Brain microvascular endothelial cell (primary cell): ENCODE measurements at regions not wholly inside any gene's neighbourhood (a gene's known extent, or its start where the extent isn't known, plus 50 kb on each side); places are given as distances from the start of the nearest gene placed in this dataset.

ENCODE experiments used
- DNase-seq: peaks from one replicate; pipeline ENCODE4 v3.0.0-alpha.2; 2020
- H3K27ac ChIP-seq: fragments of 250-450 bp; sonication (Bioruptor Pico); 2 replicates; pipeline ENCODE4 v1.5.1; 2020; ENCODE audit warnings: mild to moderate bottlenecking, moderate library complexity
- H3K27me3 ChIP-seq: fragments of 250-450 bp; sonication (Bioruptor Pico); replicated peaks from 2 replicates; pipeline ENCODE4 v1.5.1; 2020; ENCODE audit warnings: mild to moderate bottlenecking
- H3K36me3 ChIP-seq: fragments of 250-450 bp; sonication (Bioruptor Pico); replicated peaks from 2 replicates; pipeline ENCODE4 v1.5.1; 2020; ENCODE audit warnings: mild to moderate bottlenecking
- H3K4me3 ChIP-seq: 2 replicates; pipeline ENCODE4 v1.5.1; 2011; ENCODE audit warnings: low read depth, mild to moderate bottlenecking, control low read depth, low read length, moderate library complexity
- in situ Hi-C: cut with HindIII; loops from 2 replicates; pipeline ENCODE4 v1.10.0; 2017; ENCODE audit warnings: low sequenced_read_pairs, low pct_ligation_motif_present
- TF ChIP-seq, protein P1 (sequence below): IDR thresholded peaks from 2 replicates; pipeline ENCODE4 v1.5.1; 2011; ENCODE audit warnings: low read depth, mild to moderate bottlenecking, moderate library complexity, low read length, control low read depth, inconsistent platforms; ENCODE audit errors: missing control alignments

DNA sequence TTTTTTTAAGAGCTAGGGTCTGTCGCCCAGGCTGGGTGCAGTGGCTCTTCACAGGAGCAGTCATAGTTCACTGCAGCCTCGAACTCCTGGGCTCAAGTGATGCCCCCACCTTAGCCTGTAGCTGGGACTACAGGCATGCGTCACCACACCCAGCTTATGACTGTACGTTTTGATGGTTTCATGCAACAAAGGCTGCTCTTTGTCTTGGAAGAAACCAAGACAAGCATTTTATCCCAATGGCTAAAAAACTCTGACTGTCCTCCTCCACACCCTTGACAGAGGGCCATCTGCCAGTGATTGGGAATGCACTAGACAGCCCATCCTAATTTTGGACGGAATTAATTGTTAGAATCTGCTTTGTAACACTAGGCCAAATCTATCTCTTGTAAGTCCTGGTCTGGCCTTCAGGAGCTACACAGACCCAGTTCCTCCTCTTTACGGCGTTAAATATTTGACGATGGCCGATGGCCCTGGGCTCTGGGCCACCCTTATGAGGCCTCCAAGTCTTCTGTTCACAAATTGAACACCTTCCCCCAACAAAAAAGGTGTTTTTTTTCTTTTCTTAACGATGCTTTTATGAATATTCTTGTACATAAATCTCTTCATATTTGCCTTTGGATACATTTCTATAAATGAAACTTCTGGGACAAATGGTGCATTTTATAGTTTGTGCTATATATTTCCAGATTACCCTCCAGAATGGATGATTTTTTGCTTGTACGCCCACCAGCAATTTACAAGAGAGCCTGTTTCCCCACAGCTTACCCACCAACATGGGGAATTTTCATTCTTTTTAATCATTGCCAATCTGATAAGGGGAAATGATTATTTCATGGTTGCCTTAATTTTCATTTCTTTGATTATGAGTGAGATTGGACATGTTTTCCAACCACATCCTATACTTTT is 104.8 kb upstream of the SLC25A33 start:
- H3K36me3 ChIP-seq: no peaks in the 10 kb centered on the region
- no peak overlapping the region for H3K27ac ChIP-seq
- no peaks in the 10 kb centered on the region for H3K27me3 ChIP-seq
- H3K4me3 ChIP-seq: no peak overlapping the region
- TF ChIP-seq, protein P1, sequence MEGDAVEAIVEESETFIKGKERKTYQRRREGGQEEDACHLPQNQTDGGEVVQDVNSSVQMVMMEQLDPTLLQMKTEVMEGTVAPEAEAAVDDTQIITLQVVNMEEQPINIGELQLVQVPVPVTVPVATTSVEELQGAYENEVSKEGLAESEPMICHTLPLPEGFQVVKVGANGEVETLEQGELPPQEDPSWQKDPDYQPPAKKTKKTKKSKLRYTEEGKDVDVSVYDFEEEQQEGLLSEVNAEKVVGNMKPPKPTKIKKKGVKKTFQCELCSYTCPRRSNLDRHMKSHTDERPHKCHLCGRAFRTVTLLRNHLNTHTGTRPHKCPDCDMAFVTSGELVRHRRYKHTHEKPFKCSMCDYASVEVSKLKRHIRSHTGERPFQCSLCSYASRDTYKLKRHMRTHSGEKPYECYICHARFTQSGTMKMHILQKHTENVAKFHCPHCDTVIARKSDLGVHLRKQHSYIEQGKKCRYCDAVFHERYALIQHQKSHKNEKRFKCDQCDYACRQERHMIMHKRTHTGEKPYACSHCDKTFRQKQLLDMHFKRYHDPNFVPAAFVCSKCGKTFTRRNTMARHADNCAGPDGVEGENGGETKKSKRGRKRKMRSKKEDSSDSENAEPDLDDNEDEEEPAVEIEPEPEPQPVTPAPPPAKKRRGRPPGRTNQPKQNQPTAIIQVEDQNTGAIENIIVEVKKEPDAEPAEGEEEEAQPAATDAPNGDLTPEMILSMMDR: no peak
- no peak for DNase-seq
- in situ Hi-C loops: no loop called here

DNA sequence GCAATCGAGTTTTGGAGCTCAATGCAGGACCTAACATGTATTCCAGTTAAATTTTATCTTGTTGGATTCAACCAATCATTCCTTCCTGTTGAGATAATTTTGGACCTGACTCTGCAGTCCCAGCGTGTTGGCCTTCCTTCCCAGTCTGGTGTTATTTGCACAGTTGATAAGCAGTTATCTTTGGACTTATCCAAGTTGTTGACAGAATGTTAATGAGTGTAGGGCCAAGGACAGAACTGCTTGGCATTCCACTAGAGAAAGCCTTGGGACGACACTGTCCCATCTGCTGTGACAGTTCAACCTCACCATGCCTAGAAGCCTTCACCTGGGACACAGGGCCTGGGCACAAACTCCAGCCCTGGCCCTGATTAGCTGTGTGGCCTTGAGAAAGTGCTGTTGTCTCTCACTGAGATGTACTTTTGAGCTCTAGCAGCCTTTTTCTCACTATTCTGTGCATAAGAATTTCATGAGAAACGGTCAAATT is 104.1 kb upstream of the SLC25A33 start:
- TF ChIP-seq, protein P1: no peak
- no peaks in the 10 kb centered on the region for H3K27me3 ChIP-seq
- H3K36me3 ChIP-seq: no peaks in the 10 kb centered on the region
- DNase-seq: no peak
- no peak overlapping the region for H3K27ac ChIP-seq
- in situ Hi-C loops: no loop called here
- no peak overlapping the region for H3K4me3 ChIP-seq

DNA sequence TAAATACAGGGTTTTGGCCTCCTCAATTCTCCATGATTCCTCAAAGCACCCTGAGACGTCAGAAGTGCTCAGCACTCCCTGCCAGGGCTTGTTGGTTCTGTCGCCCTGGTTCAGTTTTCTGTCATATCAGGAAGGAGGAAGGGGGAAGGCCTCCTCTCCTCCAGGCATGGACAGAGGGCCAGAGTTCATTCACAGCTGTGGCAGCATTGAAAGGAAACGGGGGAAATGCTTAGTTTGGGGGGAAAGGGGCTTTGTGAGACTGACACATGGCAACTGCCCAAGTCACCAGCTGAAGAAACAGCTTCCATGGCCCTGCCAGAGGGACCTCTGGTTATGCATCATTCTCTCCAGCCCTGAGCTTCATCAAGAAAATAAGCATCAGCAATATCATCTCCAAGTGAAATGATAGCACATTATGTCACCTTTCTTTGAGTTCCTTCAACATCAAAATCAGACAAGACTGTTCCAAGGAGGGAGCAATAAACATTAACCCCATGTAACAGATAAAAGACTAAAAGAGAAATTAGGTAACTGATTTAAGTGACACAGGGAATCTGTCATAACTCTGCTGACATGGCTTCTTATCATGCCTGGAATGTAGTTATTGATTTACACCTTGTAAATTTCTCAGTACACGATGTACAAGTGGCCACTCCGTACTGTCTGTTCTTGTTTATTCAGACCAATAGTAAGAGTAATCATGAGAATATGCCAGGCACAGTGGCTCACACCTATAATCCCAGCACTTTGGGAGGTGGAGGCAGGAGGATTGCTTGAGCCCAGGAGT is 103.2 kb upstream of the SLC25A33 start:
- TF ChIP-seq, protein P1: no peak
- H3K4me3 ChIP-seq: no peak overlapping the region
- H3K36me3 ChIP-seq: no peaks in the 10 kb centered on the region
- no peaks in the 10 kb centered on the region for H3K27me3 ChIP-seq
- H3K27ac ChIP-seq: no peak overlapping the region
- in situ Hi-C loops: no loop called here
- no peak for DNase-seq

DNA sequence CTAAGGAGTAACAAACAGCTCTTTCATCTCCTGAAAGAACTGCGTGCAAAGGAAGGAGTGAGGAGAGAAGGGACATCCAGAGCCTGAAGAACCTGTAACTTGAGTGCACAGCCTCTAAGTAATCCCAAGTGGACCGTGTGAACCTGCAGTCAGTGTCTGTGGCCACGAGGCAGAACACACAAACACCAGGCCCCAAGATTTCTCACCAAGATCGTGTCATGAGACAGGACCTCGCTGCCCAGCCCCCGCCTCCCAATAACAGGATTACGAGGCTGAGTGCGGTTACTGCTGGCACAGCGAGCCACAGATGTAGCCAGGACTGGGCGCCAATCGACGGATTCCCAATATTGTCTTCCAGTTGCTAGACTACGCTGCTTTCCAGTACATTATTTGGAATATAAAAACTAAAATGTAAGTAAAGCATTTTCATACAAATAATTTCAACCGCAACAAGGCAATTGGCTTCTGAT is 101.3 kb upstream of the SLC25A33 start:
- TF ChIP-seq, protein P1: no peak
- Histone ChIP-seq H3K4me3 (no peak overlapping the region), H3K27ac (peak overlapping the region; percentile 17), H3K36me3 (no peaks in the 10 kb centered on the region), H3K27me3 (no peaks in the 10 kb centered on the region)
- no peak for DNase-seq
- in situ Hi-C loops: no loop called here

DNA sequence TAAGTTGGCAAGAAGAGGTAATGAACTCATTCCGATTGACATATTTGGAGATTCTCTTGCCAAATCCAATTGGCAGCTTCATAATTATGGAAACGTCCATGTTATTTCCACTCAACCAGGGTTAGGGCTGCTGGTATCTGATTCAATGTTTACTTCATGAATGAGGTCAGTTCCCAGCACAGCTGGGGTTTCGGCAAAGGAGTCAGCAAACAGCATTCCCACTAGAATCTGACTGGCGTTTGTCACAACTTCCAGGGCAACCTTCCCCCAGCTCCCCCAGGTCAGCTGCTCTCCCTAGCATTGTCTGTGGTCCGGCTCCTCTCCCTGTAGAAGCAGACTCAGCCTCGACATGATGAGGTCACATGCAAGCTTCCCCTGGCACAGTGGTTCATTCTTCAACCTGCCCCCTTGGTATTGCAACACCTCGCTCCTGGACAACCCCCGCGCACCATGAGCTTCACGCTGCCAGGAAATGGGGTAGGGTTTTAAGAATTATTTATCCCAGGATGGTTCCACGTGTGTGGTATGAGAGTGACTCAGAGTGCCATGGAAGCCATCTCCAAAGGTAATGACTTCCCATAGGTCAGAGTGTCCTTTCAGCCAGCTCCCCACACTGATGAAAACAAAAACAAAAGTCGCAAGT is 100.7 kb upstream of the SLC25A33 start:
- H3K4me3 ChIP-seq: no peak overlapping the region
- in situ Hi-C loops: no loop called here
- peak; percentile 80 for DNase-seq
- TF ChIP-seq, protein P1: no peak
- no peaks in the 10 kb centered on the region for H3K27me3 ChIP-seq
- peak overlapping the region; percentile 28 for H3K27ac ChIP-seq
- H3K36me3 ChIP-seq: no peaks in the 10 kb centered on the region
